GM23248 (cell line): ENCODE measurements at regions not wholly inside any gene's neighbourhood (a gene's known extent, or its start where the extent isn't known, plus 50 kb on each side); places are given as distances from the start of the nearest gene placed in this dataset.

Experiments
- DNase-seq: peaks from one replicate; pipeline ENCODE4 v3.0.0-alpha.2; 2015
- H2AFZ ChIP-seq: fragments of 200-600 bp; sonication (generic); 2 replicates; pipeline ENCODE4 v1.6.1; 2016; ENCODE audit warnings: antibody characterized with exemption
- H3F3A ChIP-seq: fragments of 200-600 bp; sonication (generic); 2 replicates; pipeline ENCODE4 v1.6.1; 2016; ENCODE audit warnings: mild to moderate bottlenecking, antibody characterized with exemption, mixed run types; ENCODE audit not compliant: insufficient read depth
- H3K27ac ChIP-seq: fragments of 200-600 bp; sonication (generic); 2 replicates; pipeline ENCODE4 v1.5.1; 2016; ENCODE audit warnings: mild to moderate bottlenecking
- H3K27me3 ChIP-seq: fragments of 200-600 bp; sonication (generic); replicated peaks from 2 replicates; pipeline ENCODE4 v1.6.1; 2016; ENCODE audit warnings: mild to moderate bottlenecking; ENCODE audit not compliant: insufficient read depth
- H3K36me3 ChIP-seq: fragments of 200-600 bp; sonication (generic); 2 replicates; pipeline ENCODE4 v1.6.1; 2016; ENCODE audit warnings: low read depth, mild to moderate bottlenecking
- H3K4me1 ChIP-seq: fragments of 200-600 bp; sonication (generic); 2 replicates; pipeline ENCODE4 v1.6.1; 2016; ENCODE audit warnings: mild to moderate bottlenecking; ENCODE audit not compliant: insufficient read depth
- H3K4me2 ChIP-seq: fragments of 200-600 bp; sonication (generic); one replicate; pipeline ENCODE4 v1.6.1; 2016; ENCODE audit warnings: mild to moderate bottlenecking; ENCODE audit not compliant: unreplicated experiment
- H3K4me3 ChIP-seq: fragments of 200-600 bp; sonication (generic); 2 replicates; pipeline ENCODE4 v1.5.1; 2016; ENCODE audit warnings: mild to moderate bottlenecking
- H3K79me2 ChIP-seq: fragments of 200-600 bp; sonication (generic); 2 replicates; pipeline ENCODE4 v1.6.1; 2016; ENCODE audit warnings: mild to moderate bottlenecking; ENCODE audit not compliant: insufficient read depth
- H3K9ac ChIP-seq: fragments of 200-600 bp; sonication (generic); 2 replicates; pipeline ENCODE4 v1.6.1; 2016; ENCODE audit warnings: mild to moderate bottlenecking
- H3K9me2 ChIP-seq: fragments of 200-600 bp; sonication (generic); 2 replicates; pipeline ENCODE4 v1.6.1; 2016; ENCODE audit warnings: mixed run types, mild to moderate bottlenecking, moderate library complexity; ENCODE audit not compliant: insufficient read depth
- H3K9me3 ChIP-seq: fragments of 200-600 bp; sonication (generic); one replicate; pipeline ENCODE4 v1.6.1; 2017; ENCODE audit warnings: low read depth
- H4K20me1 ChIP-seq: fragments of 200-600 bp; sonication (generic); 2 replicates; pipeline ENCODE4 v1.6.0; 2016; ENCODE audit not compliant: insufficient read depth
- EZH2 ChIP-seq: fragments of 200-600 bp; sonication (generic); IDR thresholded peaks from 2 replicates; pipeline ENCODE4 v1.6.1; 2018; ENCODE audit warnings: antibody characterized with exemption, mild to moderate bottlenecking; ENCODE audit not compliant: insufficient read depth, poor library complexity, severe bottlenecking
- EZH2phosphoT487 ChIP-seq: fragments of 200-600 bp; sonication (generic); IDR thresholded peaks from 2 replicates; pipeline ENCODE4 v1.6.1; 2018; ENCODE audit warnings: antibody characterized with exemption, moderate library complexity, mild to moderate bottlenecking, low read depth; ENCODE audit not compliant: insufficient read depth
- WGBS, 2 experiments: methylation state at CpG; one replicate each; pipeline ENCODE4 v1.1.6; 2015 to 2017; ENCODE audit warnings: low lambda C conversion rate in 2 of 2, low coverage in 1 of 2; ENCODE audit errors: missing lambda C conversion rate in 2 of 2; 5-methylcytosine and 5-hydroxymethylcytosine counted together
- in situ Hi-C: fragments of 300-500 bp; cut with MboI; formaldehyde crosslinking; loops from 2 replicates; pipeline ENCODE4 v1.15.0; 2020

DNA sequence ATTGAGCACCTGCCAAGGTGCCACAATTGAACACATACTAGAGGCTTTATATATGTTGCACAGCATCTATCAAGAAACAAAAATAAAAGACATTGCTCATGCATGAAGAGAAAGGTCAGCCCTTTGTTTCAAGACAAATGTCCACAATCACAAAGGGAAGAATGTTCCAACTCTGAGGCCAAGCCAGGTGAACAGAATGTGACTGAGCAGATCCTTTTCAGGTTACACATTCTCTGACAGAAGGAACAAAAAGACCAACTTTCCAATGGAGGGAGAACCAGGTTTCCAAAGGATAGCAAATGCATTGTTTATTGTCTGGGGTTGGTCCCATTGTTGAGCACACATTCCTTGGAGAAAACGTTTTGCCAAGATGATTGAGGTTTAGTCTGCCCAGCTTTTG lies 50.2 kb upstream of the FAM174B start:
- H3K4me1 ChIP-seq, result no peaks in the 10 kb centered on the region
- no peak overlapping the region for H3K27ac ChIP-seq
- DNase-seq, result no peak
- H3K27me3 ChIP-seq, result no peaks in the 10 kb centered on the region
- H3K9me3 ChIP-seq, result no peaks in the 10 kb centered on the region
- H3K9me2 ChIP-seq, result no peaks in the 10 kb centered on the region
- H3K79me2 ChIP-seq, result no peaks in the 10 kb centered on the region
- no peak overlapping the region for H3K4me3 ChIP-seq
- H3K36me3 ChIP-seq, result no peaks in the 10 kb centered on the region
- 6 to 10% methylated on average over 1 of the region's 1 CpG for WGBS, 2 experiments
- no peaks in the 10 kb centered on the region for H3F3A ChIP-seq
- TF ChIP-seq EZH2phosphoT487, result no peak
- TF ChIP-seq EZH2, result no peak
- no peaks in the 10 kb centered on the region for H4K20me1 ChIP-seq
- no peak overlapping the region for H2AFZ ChIP-seq
- no peak overlapping the region for H3K9ac ChIP-seq
- H3K4me2 ChIP-seq, result no peak overlapping the region
- in situ Hi-C loops, result loop anchor here (10.0 to 25.0 kb wide), 3 partner anchors 171 to 611 kb away; partner anchors contain the start of gene ST8SIA2

DNA sequence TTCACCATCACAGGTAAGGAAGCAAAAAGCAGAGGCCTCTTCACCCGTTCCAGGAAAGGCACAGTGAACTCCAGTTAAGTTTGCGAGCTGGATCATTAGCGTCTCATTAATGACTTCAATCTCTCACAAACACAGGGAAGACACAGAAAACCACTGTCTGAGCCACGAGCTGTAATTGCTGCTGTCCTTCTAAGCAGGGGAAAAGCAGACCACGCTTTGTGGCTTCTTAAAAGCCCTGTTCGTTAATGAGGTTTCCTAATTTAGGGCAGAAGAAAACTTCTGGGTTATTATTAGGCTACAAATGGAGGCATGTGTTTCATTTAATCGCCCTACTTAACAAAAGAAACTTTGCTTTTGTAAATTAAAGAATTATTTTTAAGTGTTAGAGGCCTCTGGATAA lies 50.6 kb upstream of the FAM174B start:
- H3K27me3 ChIP-seq, result no peaks in the 10 kb centered on the region
- TF ChIP-seq EZH2phosphoT487 (no peak), EZH2 (no peak)
- H3K9me2 ChIP-seq, result no peaks in the 10 kb centered on the region
- no peak overlapping the region for H3K27ac ChIP-seq
- H3K36me3 ChIP-seq, result no peaks in the 10 kb centered on the region
- H3K79me2 ChIP-seq, result no peaks in the 10 kb centered on the region
- WGBS, 2 experiments, result 61 to 63% methylated on average over 7 of the region's 7 CpGs
- no peaks in the 10 kb centered on the region for H3K9me3 ChIP-seq
- H3K4me1 ChIP-seq, result no peaks in the 10 kb centered on the region
- H3F3A ChIP-seq, result no peaks in the 10 kb centered on the region
- no peak overlapping the region for H2AFZ ChIP-seq
- no peak overlapping the region for H3K4me3 ChIP-seq
- no peak for DNase-seq
- no peak overlapping the region for H3K9ac ChIP-seq
- in situ Hi-C loops, result loop anchor here (10.0 to 25.0 kb wide), 3 partner anchors 171 to 611 kb away; partner anchors contain the start of gene ST8SIA2
- no peak overlapping the region for H3K4me2 ChIP-seq
- H4K20me1 ChIP-seq, result no peaks in the 10 kb centered on the region

DNA sequence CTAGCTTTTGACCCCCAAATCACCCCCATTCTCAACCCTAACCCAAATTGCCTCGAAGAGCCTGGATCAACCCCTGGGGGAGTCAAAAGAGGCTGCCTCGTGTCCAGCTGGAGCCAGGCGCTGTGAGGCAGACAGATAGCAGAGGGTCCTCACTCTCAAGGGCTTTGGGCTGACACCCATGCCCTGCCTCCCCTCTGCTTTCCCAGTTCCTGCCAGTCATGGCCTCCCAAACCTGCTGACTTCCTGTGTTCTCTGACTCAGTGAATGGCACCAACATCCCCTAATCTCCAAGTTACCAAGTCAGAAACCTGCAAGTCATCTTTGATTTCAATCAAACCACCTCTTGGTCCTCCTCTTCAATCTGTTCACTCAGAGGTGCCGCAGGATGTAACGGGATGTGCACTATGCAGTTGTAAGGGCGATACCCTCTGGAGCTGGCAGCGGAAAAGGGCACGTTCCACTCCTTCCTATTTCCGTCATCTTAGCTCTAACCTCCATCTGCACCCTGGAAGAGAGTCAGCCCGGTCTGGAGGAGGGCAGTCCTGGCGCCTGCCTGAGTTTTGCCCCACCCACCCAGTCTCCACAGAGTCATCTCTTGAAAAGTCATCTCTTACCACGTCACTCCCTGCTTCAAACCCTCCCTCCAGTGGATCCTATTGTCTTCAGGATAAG lies 52.4 kb upstream of the FAM174B start:
- WGBS, 2 experiments, result 75 to 81% methylated on average over 12 of the region's 12 CpGs
- in situ Hi-C loops, result loop anchor here (10.0 to 25.0 kb wide), 3 partner anchors 173 to 613 kb away; partner anchors contain the start of gene ST8SIA2

DNA sequence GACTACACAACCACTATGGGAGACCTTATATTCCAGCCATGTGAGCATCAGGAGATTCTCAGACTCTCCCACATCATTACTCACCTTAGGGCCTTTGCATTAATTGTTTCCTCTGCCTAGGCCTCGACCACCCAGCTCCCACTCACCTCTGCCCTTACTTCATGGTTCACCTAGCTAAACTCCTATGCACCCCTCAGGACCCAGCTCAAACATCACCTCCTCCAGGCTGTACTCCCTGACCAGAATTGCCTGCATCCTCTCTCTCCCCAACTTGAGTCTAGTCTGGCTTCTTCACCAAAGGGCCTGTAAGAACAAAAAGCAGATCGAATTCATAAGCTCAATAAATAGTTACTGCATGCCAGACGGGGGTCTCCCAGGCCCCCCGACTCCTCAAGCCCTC lies 53.1 kb upstream of the FAM174B start:
- Histone ChIP-seq H3K9me3 (no peaks in the 10 kb centered on the region), H2AFZ (no peak overlapping the region), H3K4me2 (no peak overlapping the region), H3K9me2 (no peaks in the 10 kb centered on the region), H3K27me3 (no peaks in the 10 kb centered on the region), H4K20me1 (no peaks in the 10 kb centered on the region), H3K27ac (no peak overlapping the region), H3K79me2 (no peaks in the 10 kb centered on the region), H3F3A (no peaks in the 10 kb centered on the region), H3K4me1 (no peaks in the 10 kb centered on the region), H3K36me3 (no peaks in the 10 kb centered on the region), H3K9ac (no peak overlapping the region), H3K4me3 (no peak overlapping the region)
- in situ Hi-C loops, result loop anchor here (10.0 to 25.0 kb wide), 3 partner anchors 174 to 614 kb away; partner anchors contain the start of gene ST8SIA2
- whole genome bisulfite sequencing, 2 experiments, result 63 to 67% methylated on average over 4 of the region's 4 CpGs
- no peak for DNase-seq
- TF ChIP-seq EZH2 (no peak), EZH2phosphoT487 (no peak)

More for the DNA sequence above, 52.4 kb upstream of the FAM174B start:
- Histone ChIP-seq H3K9me2 (no peaks in the 10 kb centered on the region), H2AFZ (no peak overlapping the region), H3K36me3 (no peaks in the 10 kb centered on the region), H3K79me2 (no peaks in the 10 kb centered on the region), H3K4me3 (no peak overlapping the region), H3F3A (no peaks in the 10 kb centered on the region), H3K27me3 (no peaks in the 10 kb centered on the region), H4K20me1 (no peaks in the 10 kb centered on the region), H3K4me1 (no peaks in the 10 kb centered on the region), H3K9ac (no peak overlapping the region), H3K4me2 (no peak overlapping the region), H3K27ac (no peak overlapping the region), H3K9me3 (no peaks in the 10 kb centered on the region)
- TF ChIP-seq EZH2phosphoT487 (no peak), EZH2 (no peak)
- DNase-seq, result peak; percentile 52
